DND-41 (cell line): ENCODE measurements at regions not wholly inside any gene's neighbourhood (a gene's known extent, or its start where the extent isn't known, plus 50 kb on each side); places are given as distances from the start of the nearest gene placed in this dataset.

Experiments used
- ATAC-seq: fragments of 200-7000 bp; cut with Tn5 transposase; 3 replicates; pipeline ENCODE4 v1.9.1; 2021; ENCODE audit warnings: low read depth; ENCODE audit not compliant: insufficient read depth
- DNase-seq: peaks from one replicate; pipeline ENCODE4 v3.0.0-alpha.2; 2020
- H2AFZ ChIP-seq: 2 replicates; pipeline ENCODE4 v1.6.0; 2012; ENCODE audit warnings: low read depth, low read length
- H3K27ac ChIP-seq: 2 replicates; pipeline ENCODE4 v1.5.1; 2012; ENCODE audit warnings: low read length, inconsistent platforms
- H3K27me3 ChIP-seq: fragments of 200-600 bp; sonication (generic); 2 replicates; pipeline ENCODE4 v1.6.0; 2012; ENCODE audit warnings: low read length, mild to moderate bottlenecking, inconsistent platforms; ENCODE audit not compliant: insufficient read depth, poor library complexity
- H3K36me3 ChIP-seq: 2 replicates; pipeline ENCODE4 v1.5.1; 2012; ENCODE audit warnings: low read length, inconsistent platforms; ENCODE audit not compliant: insufficient read depth
- H3K4me1 ChIP-seq: 2 replicates; pipeline ENCODE4 v1.5.1; 2012; ENCODE audit warnings: mild to moderate bottlenecking, low read length; ENCODE audit not compliant: insufficient read depth
- H3K4me2 ChIP-seq: 2 replicates; pipeline ENCODE4 v1.6.0; 2012; ENCODE audit warnings: mild to moderate bottlenecking, moderate library complexity, low read length, inconsistent platforms; ENCODE audit not compliant: insufficient read depth
- H3K4me3 ChIP-seq, 2 experiments: fragments of 200-600 bp in 1 of 2; shearing (Covaris generic) in 1 of 2; 2 replicates each; pipeline ENCODE4 v1.5.1; 2012 to 2016; ENCODE audit warnings: inconsistent platforms in 2 of 2, low read length in 2 of 2, mild to moderate bottlenecking in 2 of 2, low read depth in 1 of 2, moderate library complexity in 1 of 2
- H3K79me2 ChIP-seq: 2 replicates; pipeline ENCODE4 v1.6.0; 2012; ENCODE audit warnings: low read length, inconsistent platforms; ENCODE audit not compliant: insufficient read depth
- H3K9ac ChIP-seq: 2 replicates; pipeline ENCODE4 v1.6.0; 2012; ENCODE audit warnings: low read depth, mild to moderate bottlenecking, inconsistent platforms, low read length, moderate library complexity
- H3K9me3 ChIP-seq: 2 replicates; pipeline ENCODE4 v1.5.1; 2012; ENCODE audit warnings: low read length, moderate library complexity, mild to moderate bottlenecking, inconsistent platforms; ENCODE audit not compliant: insufficient read depth, severe bottlenecking
- H4K20me1 ChIP-seq: 2 replicates; pipeline ENCODE4 v1.6.0; 2012; ENCODE audit warnings: low read length; ENCODE audit not compliant: insufficient read depth
- EZH2 ChIP-seq: IDR thresholded peaks from 3 replicates; pipeline ENCODE4 v1.6.1; 2012; ENCODE audit warnings: borderline replicate concordance, low read depth, mild to moderate bottlenecking, moderate library complexity, low read length, inconsistent platforms; ENCODE audit not compliant: severe bottlenecking
- TF ChIP-seq, protein P1 (sequence below): IDR thresholded peaks from 2 replicates; pipeline ENCODE4 v1.5.1; 2012; ENCODE audit warnings: borderline replicate concordance, low read length, moderate library complexity, mild to moderate bottlenecking; ENCODE audit not compliant: poor library complexity, severe bottlenecking; ENCODE audit errors: extremely low read depth

DNA sequence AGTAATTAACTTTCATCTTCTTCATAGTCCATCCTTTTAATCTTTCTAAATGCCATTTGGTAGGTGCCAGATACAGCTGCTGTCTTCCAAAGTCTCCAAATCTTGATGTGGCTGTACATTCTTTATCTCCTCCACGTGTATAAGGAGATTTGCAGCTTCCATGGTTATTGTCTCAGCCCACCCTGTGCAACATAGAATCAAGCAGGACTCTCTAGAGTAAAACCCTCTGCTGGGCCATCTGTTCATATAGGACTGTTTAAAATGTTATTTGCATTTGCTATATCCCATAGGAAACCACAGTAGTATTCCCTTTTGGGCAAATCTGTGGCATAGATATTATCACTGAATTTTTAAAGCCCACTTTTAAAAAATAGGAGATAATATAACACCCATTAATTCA is 527.2 kb upstream of the EPHA5 start:
- no peaks in the 10 kb centered on the region for H3K4me1 ChIP-seq
- no peaks in the 10 kb centered on the region for H3K79me2 ChIP-seq
- DNase-seq (no peak), ATAC-seq (no peak)
- H3K4me2 ChIP-seq = no peak overlapping the region
- no peak overlapping the region for H2AFZ ChIP-seq
- TF ChIP-seq, protein P1, sequence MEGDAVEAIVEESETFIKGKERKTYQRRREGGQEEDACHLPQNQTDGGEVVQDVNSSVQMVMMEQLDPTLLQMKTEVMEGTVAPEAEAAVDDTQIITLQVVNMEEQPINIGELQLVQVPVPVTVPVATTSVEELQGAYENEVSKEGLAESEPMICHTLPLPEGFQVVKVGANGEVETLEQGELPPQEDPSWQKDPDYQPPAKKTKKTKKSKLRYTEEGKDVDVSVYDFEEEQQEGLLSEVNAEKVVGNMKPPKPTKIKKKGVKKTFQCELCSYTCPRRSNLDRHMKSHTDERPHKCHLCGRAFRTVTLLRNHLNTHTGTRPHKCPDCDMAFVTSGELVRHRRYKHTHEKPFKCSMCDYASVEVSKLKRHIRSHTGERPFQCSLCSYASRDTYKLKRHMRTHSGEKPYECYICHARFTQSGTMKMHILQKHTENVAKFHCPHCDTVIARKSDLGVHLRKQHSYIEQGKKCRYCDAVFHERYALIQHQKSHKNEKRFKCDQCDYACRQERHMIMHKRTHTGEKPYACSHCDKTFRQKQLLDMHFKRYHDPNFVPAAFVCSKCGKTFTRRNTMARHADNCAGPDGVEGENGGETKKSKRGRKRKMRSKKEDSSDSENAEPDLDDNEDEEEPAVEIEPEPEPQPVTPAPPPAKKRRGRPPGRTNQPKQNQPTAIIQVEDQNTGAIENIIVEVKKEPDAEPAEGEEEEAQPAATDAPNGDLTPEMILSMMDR = no peak
- no peak for TF ChIP-seq EZH2
- H3K4me3 ChIP-seq = no peak overlapping the region
- no peaks in the 10 kb centered on the region for H3K27me3 ChIP-seq
- no peaks in the 10 kb centered on the region for H4K20me1 ChIP-seq
- H3K9me3 ChIP-seq = no peaks in the 10 kb centered on the region
- no peaks in the 10 kb centered on the region for H3K36me3 ChIP-seq
- H3K9ac ChIP-seq = no peak overlapping the region
- H3K27ac ChIP-seq = no peak overlapping the region

DNA sequence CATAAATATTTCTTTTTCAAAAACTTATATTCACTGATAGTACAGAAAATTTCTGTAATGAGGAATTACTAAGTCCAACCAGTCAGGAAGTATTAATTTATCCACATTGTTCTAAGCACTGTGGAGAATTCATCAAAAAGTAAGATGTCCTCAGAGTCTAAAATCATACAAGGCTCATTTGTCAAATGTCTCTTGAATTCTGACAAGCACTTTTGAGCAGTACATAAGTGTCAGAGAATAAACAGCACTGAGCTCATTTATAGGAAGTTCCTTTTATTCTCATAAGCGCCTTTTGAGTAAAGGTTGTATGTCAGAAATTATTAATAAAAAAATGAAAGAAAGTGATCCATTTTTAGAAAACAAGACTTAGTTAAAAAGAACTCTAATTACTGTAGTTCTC is 523.2 kb upstream of the EPHA5 start:
- no peak overlapping the region for H3K27ac ChIP-seq
- H3K27me3 ChIP-seq = no peaks in the 10 kb centered on the region
- ATAC-seq (no peak), DNase-seq (no peak)
- no peak overlapping the region for H3K4me3 ChIP-seq
- H3K4me1 ChIP-seq = no peaks in the 10 kb centered on the region
- H3K4me2 ChIP-seq = no peak overlapping the region
- H2AFZ ChIP-seq = no peak overlapping the region
- H3K79me2 ChIP-seq = no peaks in the 10 kb centered on the region
- no peaks in the 10 kb centered on the region for H3K36me3 ChIP-seq
- no peaks in the 10 kb centered on the region for H3K9me3 ChIP-seq
- TF ChIP-seq EZH2 = no peak
- TF ChIP-seq, protein P1 = no peak
- no peaks in the 10 kb centered on the region for H4K20me1 ChIP-seq
- no peak overlapping the region for H3K9ac ChIP-seq

DNA sequence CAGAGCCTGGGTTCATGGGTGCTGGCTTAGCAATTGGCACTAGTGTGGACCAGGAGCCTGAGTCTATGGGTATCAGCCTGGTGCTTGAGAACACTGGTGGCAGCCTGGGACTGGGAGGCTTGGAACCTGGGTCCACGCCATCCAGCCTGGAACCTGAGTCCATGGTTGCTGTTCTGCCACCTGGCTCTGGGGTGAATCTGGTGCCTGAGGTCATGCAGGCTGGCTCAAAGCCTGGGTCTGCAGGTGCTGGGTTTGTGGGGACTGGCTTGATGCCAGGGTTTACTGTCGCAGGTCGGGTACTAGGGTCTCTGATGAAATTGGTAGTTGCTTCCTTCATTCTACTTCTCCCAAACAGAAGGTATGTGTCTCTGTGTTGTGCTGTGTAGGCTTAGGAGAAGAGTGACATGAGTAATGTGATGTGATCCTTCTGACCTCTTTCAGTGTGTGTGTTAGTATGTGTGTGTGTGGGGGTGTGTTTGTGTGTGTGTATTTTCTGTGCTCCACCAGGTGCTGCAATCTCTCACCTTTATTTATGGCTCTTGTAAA is 517.0 kb upstream of the EPHA5 start:
- no peak overlapping the region for H2AFZ ChIP-seq
- peak; percentile 58 for ATAC-seq

More for the DNA sequence above, 517.0 kb upstream of the EPHA5 start:
- Histone ChIP-seq H3K9ac (no peak overlapping the region), H3K27me3 (no peaks in the 10 kb centered on the region), H3K4me1 (no peaks in the 10 kb centered on the region), H3K27ac (no peak overlapping the region), H3K79me2 (no peaks in the 10 kb centered on the region), H4K20me1 (no peaks in the 10 kb centered on the region), H3K4me2 (no peak overlapping the region), H3K36me3 (no peaks in the 10 kb centered on the region), H3K4me3 (no peak overlapping the region), H3K9me3 (no peaks in the 10 kb centered on the region)
- DNase-seq = peak; percentile 44
- TF ChIP-seq, protein P1 = no peak
- TF ChIP-seq EZH2 = no peak
